IMR-90 (cell line): ENCODE measurements at regions not wholly inside any gene's neighbourhood (a gene's known extent, or its start where the extent isn't known, plus 50 kb on each side); places are given as distances from the start of the nearest gene placed in this dataset.

ENCODE experiments used
- ATAC-seq: fragments of 200-7000 bp; cut with Tn5 transposase; 2 replicates; pipeline ENCODE4 v1.9.1; 2020; ENCODE audit warnings: low read depth, mild to moderate bottlenecking, moderate library complexity
- BruUV-seq: library from RNA; stranded (reverse); fragments of 400-500 nt; replicated peaks from 2 replicates; lab custom pipeline; 2021; lab: Mats Ljungman, UMichigan
- CTCF ChIA-PET: fragments of 300-600 bp; formaldehyde crosslinking; extraction: SDS; loops from one replicate; lab custom pipeline; 2021; ENCODE audit warnings: antibody characterized with exemption; lab: Yijun Ruan, JAX
- POLR2A ChIA-PET: fragments of 300-600 bp; sonication (Branson Sonifier 250); formaldehyde crosslinking; loops from one replicate; lab custom pipeline; 2022; ENCODE audit warnings: antibody characterized with exemption; ENCODE audit not compliant: unreplicated experiment; lab: Charles Lee
- DNase-seq: peaks from one replicate; pipeline ENCODE4 v3.0.0; 2013
- H2AFZ ChIP-seq: replicated peaks from 2 replicates; pipeline ENCODE3; 2013; ENCODE audit warnings: low read length, mild to moderate bottlenecking; ENCODE audit not compliant: poor library complexity
- H2AK5ac ChIP-seq: 2 replicates; pipeline ENCODE4 v1.6.1; 2013; ENCODE audit warnings: low read depth, low read length, inconsistent platforms
- H2AK9ac ChIP-seq: replicated peaks from 2 replicates; pipeline ENCODE3; 2013; ENCODE audit warnings: mild to moderate bottlenecking, low read depth, low read length, moderate library complexity; ENCODE audit not compliant: poor library complexity
- H2BK120ac ChIP-seq: 2 replicates; pipeline ENCODE4 v1.6.1; 2013; ENCODE audit warnings: low read depth, low read length, inconsistent platforms
- H2BK15ac ChIP-seq: 3 replicates; pipeline ENCODE4 v1.6.1; 2013; ENCODE audit warnings: low read depth, low read length, inconsistent platforms
- H2BK20ac ChIP-seq: 2 replicates; pipeline ENCODE4 v1.6.1; 2013; ENCODE audit warnings: low read depth, mild to moderate bottlenecking, inconsistent platforms, low read length, moderate library complexity
- H2BK5ac ChIP-seq: 2 replicates; pipeline ENCODE4 v1.6.1; 2013; ENCODE audit warnings: mild to moderate bottlenecking, low read depth, low read length, inconsistent platforms; ENCODE audit not compliant: poor library complexity, severe bottlenecking
- H3K14ac ChIP-seq: replicated peaks from 2 replicates; pipeline ENCODE4 v1.6.1; 2013; ENCODE audit warnings: low read depth, low read length, inconsistent platforms
- H3K18ac ChIP-seq: 2 replicates; pipeline ENCODE4 v1.6.1; 2013; ENCODE audit warnings: low read depth, low read length, control low read depth
- H3K23ac ChIP-seq: 2 replicates; pipeline ENCODE4 v1.6.1; 2013; ENCODE audit warnings: low read depth, low read length, inconsistent platforms
- H3K27ac ChIP-seq: 2 replicates; pipeline ENCODE4 v1.5.1; 2013; ENCODE audit warnings: mild to moderate bottlenecking, control low read depth, low read length; ENCODE audit not compliant: insufficient read depth
- H3K27me3 ChIP-seq: 2 replicates; pipeline ENCODE4 v1.6.1; 2013; ENCODE audit warnings: low read length; ENCODE audit not compliant: control insufficient read depth, insufficient read depth
- H3K36me3 ChIP-seq: 2 replicates; pipeline ENCODE4 v1.6.1; 2013; ENCODE audit warnings: low read length, mixed read lengths; ENCODE audit not compliant: control insufficient read depth, insufficient read depth
- H3K4ac ChIP-seq: 2 replicates; pipeline ENCODE4 v1.6.1; 2013; ENCODE audit warnings: low read depth, low read length, inconsistent platforms
- H3K4me1 ChIP-seq: 2 replicates; pipeline ENCODE4 v1.6.1; 2013; ENCODE audit warnings: low read length, mixed read lengths; ENCODE audit not compliant: control insufficient read depth, insufficient read depth
- H3K4me2 ChIP-seq: 2 replicates; pipeline ENCODE4 v1.6.1; 2013; ENCODE audit warnings: low read depth, mild to moderate bottlenecking, control low read depth, low read length, moderate library complexity
- H3K4me3 ChIP-seq: 2 replicates; pipeline ENCODE4 v1.5.1; 2013; ENCODE audit warnings: low read depth, mild to moderate bottlenecking, control low read depth, low read length, moderate library complexity; ENCODE audit not compliant: insufficient read depth
- H3K56ac ChIP-seq: 2 replicates; pipeline ENCODE4 v1.6.1; 2013; ENCODE audit warnings: low read length, inconsistent platforms; ENCODE audit not compliant: insufficient read depth; ENCODE audit errors: extremely low read depth
- H3K79me1 ChIP-seq, 2 experiments: 2 replicates each; pipeline ENCODE4 v1.6.1; 2013; ENCODE audit warnings: low read length in 2 of 2, inconsistent platforms in 1 of 2, low read depth in 1 of 2
- H3K9ac ChIP-seq: 2 replicates; pipeline ENCODE4 v1.6.1; 2013; ENCODE audit warnings: low read depth, low read length, control low read depth
- H3K9me1 ChIP-seq: 2 replicates; pipeline ENCODE4 v1.6.1; 2013; ENCODE audit warnings: low read length, inconsistent platforms; ENCODE audit not compliant: insufficient read depth
- H3K9me3 ChIP-seq: 2 replicates; pipeline ENCODE4 v1.6.1; 2013; ENCODE audit warnings: low read length; ENCODE audit not compliant: control insufficient read depth, insufficient read depth
- H4K20me1 ChIP-seq: 2 replicates; pipeline ENCODE4 v1.6.1; 2013; ENCODE audit warnings: low read length, inconsistent platforms; ENCODE audit not compliant: insufficient read depth
- H4K5ac ChIP-seq: 2 replicates; pipeline ENCODE4 v1.6.1; 2013; ENCODE audit warnings: mild to moderate bottlenecking, low read depth, low read length, control low read depth
- H4K8ac ChIP-seq, 2 experiments: 2 replicates each; pipeline ENCODE4 v1.6.1; 2013; ENCODE audit warnings: low read depth in 2 of 2, low read length in 2 of 2, control low read depth in 1 of 2, inconsistent platforms in 1 of 2
- H4K91ac ChIP-seq: 2 replicates; pipeline ENCODE4 v1.6.1; 2013; ENCODE audit warnings: low read depth, low read length, inconsistent platforms; ENCODE audit not compliant: insufficient read depth
- BHLHE40 ChIP-seq: fragments of 150-350 bp; IDR thresholded peaks from 2 replicates; pipeline ENCODE4 v1.6.1; 2016; ENCODE audit warnings: mild to moderate bottlenecking, low read depth, low read length
- CEBPB ChIP-seq: IDR thresholded peaks from 2 replicates; pipeline ENCODE4 v1.6.1; 2012; ENCODE audit warnings: low read depth, low read length, improper control_type of control experiment
- CHD1 ChIP-seq: IDR thresholded peaks from 2 replicates; pipeline ENCODE4 v1.6.1; 2012; ENCODE audit warnings: low read depth, low read length, improper control_type of control experiment
- FOS ChIP-seq: fragments of 150-350 bp; IDR thresholded peaks from 2 replicates; pipeline ENCODE4 v1.6.1; 2016; ENCODE audit warnings: low read depth, low read length
- MAFK ChIP-seq: IDR thresholded peaks from 2 replicates; pipeline ENCODE4 v1.6.1; 2012; ENCODE audit warnings: low read depth, low read length, improper control_type of control experiment
- MAZ ChIP-seq: IDR thresholded peaks from 2 replicates; pipeline ENCODE4 v1.6.1; 2012; ENCODE audit warnings: low read depth, mild to moderate bottlenecking, low read length, improper control_type of control experiment, moderate library complexity, borderline replicate concordance
- MXI1 ChIP-seq: IDR thresholded peaks from 2 replicates; pipeline ENCODE4 v1.6.1; 2012; ENCODE audit warnings: low read depth, mild to moderate bottlenecking, low read length, moderate library complexity, borderline replicate concordance
- RAD21 ChIP-seq: IDR thresholded peaks from 2 replicates; pipeline ENCODE4 v1.6.1; 2012; ENCODE audit warnings: low read length, improper control_type of control experiment
- RCOR1 ChIP-seq: IDR thresholded peaks from 2 replicates; pipeline ENCODE4 v1.6.1; 2012; ENCODE audit warnings: mild to moderate bottlenecking, low read length, improper control_type of control experiment; ENCODE audit not compliant: insufficient replicate concordance
- RFX5 ChIP-seq: IDR thresholded peaks from 2 replicates; pipeline ENCODE4 v1.8.0; 2012; ENCODE audit warnings: low read depth, mild to moderate bottlenecking, low read length, moderate library complexity
- WGBS, 2 experiments: methylation state at CpG; one replicate each; pipeline versions ENCODE4 v1.1.5 to v1.1.7; 2013; ENCODE audit warnings: missing lambda C conversion rate in 2 of 2; ENCODE audit not compliant: insufficient read length in 1 of 2; ENCODE audit errors: extremely low coverage in 2 of 2; 5-methylcytosine and 5-hydroxymethylcytosine counted together
- dilution Hi-C: fragments of 300-500 bp; cut with HindIII; formaldehyde crosslinking; loops from one replicate; pipeline ENCODE4 v1.14.3; 2018; ENCODE audit warnings: low sequenced_read_pairs; ENCODE audit not compliant: unreplicated experiment
- in situ Hi-C: fragments of 300-500 bp; cut with MboI; formaldehyde crosslinking; loops from 3 replicates; pipeline ENCODE4 v1.14.3; 2019; ENCODE audit warnings: low sequenced_read_pairs, inconsistent platforms, mixed read lengths
- intact Hi-C: fragments of 100-400 bp; cut with micrococcal nuclease; formaldehyde crosslinking; loops from 2 replicates; pipeline ENCODE4 v1.10.0; 2022
- TF ChIP-seq, protein P1 (sequence below): fragments of 150-350 bp; IDR thresholded peaks from 2 replicates; pipeline ENCODE4 v1.6.1; 2017; ENCODE audit warnings: mild to moderate bottlenecking, antibody characterized with exemption, low read length, low read depth
- TF ChIP-seq, protein P2 (sequence below): fragments of 150-350 bp; IDR thresholded peaks from 2 replicates; pipeline ENCODE4 v1.6.1; 2016; ENCODE audit warnings: low read depth, mild to moderate bottlenecking, low read length, moderate library complexity, borderline replicate concordance
- TF ChIP-seq, protein P3 (sequence below): conservative IDR thresholded peaks from 2 replicates; pipeline ENCODE4 v1.5.1; 2012; ENCODE audit warnings: mild to moderate bottlenecking, low read depth, low read length, improper control_type of control experiment

DNA sequence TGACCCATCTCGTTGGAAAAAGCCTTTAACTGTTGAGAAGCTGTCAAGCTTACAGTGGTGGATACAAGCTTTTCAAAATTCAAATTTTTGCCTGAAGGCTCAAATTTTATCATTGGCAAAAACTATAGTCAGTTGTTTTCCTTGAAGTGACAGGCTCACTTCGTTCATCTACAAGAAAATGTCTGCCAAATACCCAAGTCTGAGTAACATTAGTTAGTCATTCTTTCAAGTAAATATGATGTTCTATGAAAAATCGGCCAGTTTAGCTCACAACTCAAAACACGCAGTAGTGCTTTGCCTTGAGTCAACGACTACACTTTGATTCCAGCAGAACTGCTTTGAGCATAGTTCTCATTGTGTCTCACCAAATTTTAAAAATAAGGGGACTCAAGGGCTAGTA, 170.3 kb upstream of the MAMLD1 start:
- Histone ChIP-seq H3K4me1 (no peaks in the 10 kb centered on the region), H2BK120ac (no peak overlapping the region), H3K56ac (no peak overlapping the region), H3K9me3 (no peaks in the 10 kb centered on the region), H3K18ac (no peak overlapping the region), H2AK9ac (no peak overlapping the region), H3K9ac (no peak overlapping the region), H3K27me3 (no peaks in the 10 kb centered on the region), H3K36me3 (no peaks in the 10 kb centered on the region), H3K9me1 (no peaks in the 10 kb centered on the region), H3K4me2 (no peak overlapping the region; the same call in 1 of the 2 replicates), H2AK5ac (no peak overlapping the region), H3K4ac (no peak overlapping the region), H4K20me1 (no peaks in the 10 kb centered on the region), H2BK15ac (no peak overlapping the region), H4K8ac (no peak overlapping the region), H3K79me1 (no peaks in the 10 kb centered on the region), H3K4me3 (no peak overlapping the region), H3K23ac (no peak overlapping the region), H3K14ac (no peak overlapping the region), H4K91ac (no peak overlapping the region), H2BK5ac (no peak overlapping the region), H2AFZ (no peak overlapping the region), H4K5ac (peak overlapping the region; percentile 23; the same call in 1 of the 2 replicates), H3K27ac (no peak overlapping the region), H2BK20ac (no peak overlapping the region)
- CTCF ChIA-PET, result no interaction called here
- TF ChIP-seq MAZ (no peak), BHLHE40 (no peak), RFX5 (no peak), RAD21 (no peak), RCOR1 (no peak), FOS (no peak), CEBPB (no peak), MXI1 (no peak), MAFK (no peak), CHD1 (no peak)
- TF ChIP-seq, protein P1, sequence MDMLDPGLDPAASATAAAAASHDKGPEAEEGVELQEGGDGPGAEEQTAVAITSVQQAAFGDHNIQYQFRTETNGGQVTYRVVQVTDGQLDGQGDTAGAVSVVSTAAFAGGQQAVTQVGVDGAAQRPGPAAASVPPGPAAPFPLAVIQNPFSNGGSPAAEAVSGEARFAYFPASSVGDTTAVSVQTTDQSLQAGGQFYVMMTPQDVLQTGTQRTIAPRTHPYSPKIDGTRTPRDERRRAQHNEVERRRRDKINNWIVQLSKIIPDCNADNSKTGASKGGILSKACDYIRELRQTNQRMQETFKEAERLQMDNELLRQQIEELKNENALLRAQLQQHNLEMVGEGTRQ, result no peak
- TF ChIP-seq, protein P2, sequence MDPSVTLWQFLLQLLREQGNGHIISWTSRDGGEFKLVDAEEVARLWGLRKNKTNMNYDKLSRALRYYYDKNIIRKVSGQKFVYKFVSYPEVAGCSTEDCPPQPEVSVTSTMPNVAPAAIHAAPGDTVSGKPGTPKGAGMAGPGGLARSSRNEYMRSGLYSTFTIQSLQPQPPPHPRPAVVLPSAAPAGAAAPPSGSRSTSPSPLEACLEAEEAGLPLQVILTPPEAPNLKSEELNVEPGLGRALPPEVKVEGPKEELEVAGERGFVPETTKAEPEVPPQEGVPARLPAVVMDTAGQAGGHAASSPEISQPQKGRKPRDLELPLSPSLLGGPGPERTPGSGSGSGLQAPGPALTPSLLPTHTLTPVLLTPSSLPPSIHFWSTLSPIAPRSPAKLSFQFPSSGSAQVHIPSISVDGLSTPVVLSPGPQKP, result no peak
- TF ChIP-seq, protein P3, sequence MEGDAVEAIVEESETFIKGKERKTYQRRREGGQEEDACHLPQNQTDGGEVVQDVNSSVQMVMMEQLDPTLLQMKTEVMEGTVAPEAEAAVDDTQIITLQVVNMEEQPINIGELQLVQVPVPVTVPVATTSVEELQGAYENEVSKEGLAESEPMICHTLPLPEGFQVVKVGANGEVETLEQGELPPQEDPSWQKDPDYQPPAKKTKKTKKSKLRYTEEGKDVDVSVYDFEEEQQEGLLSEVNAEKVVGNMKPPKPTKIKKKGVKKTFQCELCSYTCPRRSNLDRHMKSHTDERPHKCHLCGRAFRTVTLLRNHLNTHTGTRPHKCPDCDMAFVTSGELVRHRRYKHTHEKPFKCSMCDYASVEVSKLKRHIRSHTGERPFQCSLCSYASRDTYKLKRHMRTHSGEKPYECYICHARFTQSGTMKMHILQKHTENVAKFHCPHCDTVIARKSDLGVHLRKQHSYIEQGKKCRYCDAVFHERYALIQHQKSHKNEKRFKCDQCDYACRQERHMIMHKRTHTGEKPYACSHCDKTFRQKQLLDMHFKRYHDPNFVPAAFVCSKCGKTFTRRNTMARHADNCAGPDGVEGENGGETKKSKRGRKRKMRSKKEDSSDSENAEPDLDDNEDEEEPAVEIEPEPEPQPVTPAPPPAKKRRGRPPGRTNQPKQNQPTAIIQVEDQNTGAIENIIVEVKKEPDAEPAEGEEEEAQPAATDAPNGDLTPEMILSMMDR, result no peak
- ATAC-seq (peak; percentile 27; the same call in 1 of the 2 replicates), DNase-seq (peak; percentile 66)
- in situ Hi-C loops, result no loop called here
- BruUV-seq, result no TSS peak
- POLR2A ChIA-PET, result no interaction called here
- intact Hi-C loops, result no loop called here
- dilution Hi-C loops, result no loop called here
- WGBS, 2 experiments, result 0% methylated on average over 1 of the region's 5 CpGs; no CpG with 5 or more reads in 1 of the 2 experiments
